ENCODE measurements at regions not wholly inside any gene's neighbourhood (a gene's known extent, or its start where the extent isn't known, plus 50 kb on each side); places are given as distances from the start of the nearest gene placed in this dataset.

DNA sequence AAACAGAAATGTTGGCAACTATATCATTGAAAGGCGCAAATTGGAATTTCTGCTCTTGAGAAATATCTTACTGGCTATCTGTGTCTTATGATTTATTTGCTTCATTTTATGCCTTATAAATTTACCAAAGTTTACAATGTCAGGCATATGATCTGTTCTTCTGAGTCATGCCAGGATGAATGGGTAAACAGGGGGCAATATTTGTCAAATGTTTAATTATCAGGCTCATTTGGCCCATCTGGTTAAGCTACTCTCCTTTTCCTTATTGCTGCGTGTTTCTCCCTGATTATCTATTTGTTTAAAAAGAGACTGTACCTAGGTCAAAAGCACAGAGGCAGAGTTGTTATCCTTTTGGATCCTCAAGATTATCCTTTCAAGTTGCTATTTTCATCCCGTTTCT lies 903.8 kb upstream of the PCDH10 start:
- TF ChIP-seq, protein P1, sequence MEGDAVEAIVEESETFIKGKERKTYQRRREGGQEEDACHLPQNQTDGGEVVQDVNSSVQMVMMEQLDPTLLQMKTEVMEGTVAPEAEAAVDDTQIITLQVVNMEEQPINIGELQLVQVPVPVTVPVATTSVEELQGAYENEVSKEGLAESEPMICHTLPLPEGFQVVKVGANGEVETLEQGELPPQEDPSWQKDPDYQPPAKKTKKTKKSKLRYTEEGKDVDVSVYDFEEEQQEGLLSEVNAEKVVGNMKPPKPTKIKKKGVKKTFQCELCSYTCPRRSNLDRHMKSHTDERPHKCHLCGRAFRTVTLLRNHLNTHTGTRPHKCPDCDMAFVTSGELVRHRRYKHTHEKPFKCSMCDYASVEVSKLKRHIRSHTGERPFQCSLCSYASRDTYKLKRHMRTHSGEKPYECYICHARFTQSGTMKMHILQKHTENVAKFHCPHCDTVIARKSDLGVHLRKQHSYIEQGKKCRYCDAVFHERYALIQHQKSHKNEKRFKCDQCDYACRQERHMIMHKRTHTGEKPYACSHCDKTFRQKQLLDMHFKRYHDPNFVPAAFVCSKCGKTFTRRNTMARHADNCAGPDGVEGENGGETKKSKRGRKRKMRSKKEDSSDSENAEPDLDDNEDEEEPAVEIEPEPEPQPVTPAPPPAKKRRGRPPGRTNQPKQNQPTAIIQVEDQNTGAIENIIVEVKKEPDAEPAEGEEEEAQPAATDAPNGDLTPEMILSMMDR (IDR thresholded peaks at IDR 0.05; ENCODE audit: insufficient read depth, low read depth, low read length, missing control alignments): no peak
- H3K4me3 ChIP-seq (ENCODE audit: low read length): no peak overlapping the region
- no peak for DNase-seq (ENCODE audit: low read depth)

DNA sequence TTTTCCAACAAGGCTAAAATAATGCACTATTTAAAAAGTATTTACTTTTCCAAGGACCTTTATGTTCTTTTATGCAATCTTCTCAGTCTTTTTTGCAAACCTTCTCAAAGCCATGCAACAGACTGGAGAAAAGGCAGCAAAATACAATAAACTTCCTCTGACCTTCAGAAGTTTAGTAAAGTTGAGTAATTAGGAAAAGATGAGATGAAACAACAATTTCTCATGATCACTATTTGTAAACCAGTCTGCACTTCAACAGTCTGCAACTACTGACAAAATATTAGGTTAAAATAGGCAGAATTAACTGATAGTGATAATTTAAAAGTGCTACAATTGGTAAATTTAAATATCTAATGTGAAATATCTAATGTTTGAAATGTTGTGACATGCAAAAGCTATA lies 884.9 kb upstream of the PCDH10 start:
- no peak for DNase-seq (ENCODE audit: low read depth)
- H3K4me3 ChIP-seq (ENCODE audit: low read length): no peak overlapping the region
- TF ChIP-seq, protein P1 (IDR thresholded peaks at IDR 0.05; ENCODE audit: insufficient read depth, low read depth, low read length, missing control alignments): no peak

DNA sequence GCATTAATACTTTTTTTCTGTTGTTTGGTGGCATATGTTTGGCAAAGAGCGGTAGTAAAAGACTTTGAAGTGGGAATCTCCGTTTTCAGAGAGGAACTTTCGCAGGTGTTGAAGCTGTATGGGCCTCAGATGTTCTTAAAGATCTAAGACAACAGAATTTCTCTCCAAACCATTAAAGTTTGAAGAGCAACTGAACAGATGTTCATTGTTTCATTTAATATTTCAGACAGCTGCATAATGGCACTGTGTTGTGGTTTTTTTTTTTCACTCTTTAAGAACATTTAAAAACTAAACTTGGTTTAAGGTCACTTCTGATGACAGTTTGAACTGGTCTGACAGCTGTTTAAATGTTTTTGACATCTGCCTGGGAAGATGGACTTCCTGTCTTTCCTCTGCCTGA lies 882.7 kb upstream of the PCDH10 start:
- no peak for DNase-seq (ENCODE audit: low read depth)
- TF ChIP-seq, protein P1 (IDR thresholded peaks at IDR 0.05; ENCODE audit: insufficient read depth, low read depth, low read length, missing control alignments): no peak
- no peak overlapping the region for H3K4me3 ChIP-seq (ENCODE audit: low read length)

DNA sequence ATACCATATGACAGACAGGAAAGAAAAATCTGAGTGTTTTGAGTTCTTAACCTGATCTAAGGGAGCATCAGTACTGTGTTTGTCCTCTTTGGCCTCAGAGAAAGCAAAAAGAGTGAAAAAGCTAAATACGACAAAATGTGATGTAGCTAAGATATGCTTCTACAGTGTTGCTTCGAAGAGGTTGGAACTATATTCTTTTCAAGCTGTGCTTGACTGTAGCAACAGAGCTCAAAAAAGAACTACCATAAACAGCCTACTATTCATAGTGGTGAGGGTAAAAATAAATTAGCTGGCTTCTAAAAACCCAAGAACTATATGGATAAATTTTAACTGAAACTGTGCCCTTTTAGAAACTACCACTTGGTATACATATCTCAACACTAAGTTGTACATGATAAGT lies 881.8 kb upstream of the PCDH10 start:
- TF ChIP-seq, protein P1 (IDR thresholded peaks at IDR 0.05; ENCODE audit: insufficient read depth, low read depth, low read length, missing control alignments): no peak
- no peak overlapping the region for H3K4me3 ChIP-seq (ENCODE audit: low read length)
- no peak for DNase-seq (ENCODE audit: low read depth)

DNA sequence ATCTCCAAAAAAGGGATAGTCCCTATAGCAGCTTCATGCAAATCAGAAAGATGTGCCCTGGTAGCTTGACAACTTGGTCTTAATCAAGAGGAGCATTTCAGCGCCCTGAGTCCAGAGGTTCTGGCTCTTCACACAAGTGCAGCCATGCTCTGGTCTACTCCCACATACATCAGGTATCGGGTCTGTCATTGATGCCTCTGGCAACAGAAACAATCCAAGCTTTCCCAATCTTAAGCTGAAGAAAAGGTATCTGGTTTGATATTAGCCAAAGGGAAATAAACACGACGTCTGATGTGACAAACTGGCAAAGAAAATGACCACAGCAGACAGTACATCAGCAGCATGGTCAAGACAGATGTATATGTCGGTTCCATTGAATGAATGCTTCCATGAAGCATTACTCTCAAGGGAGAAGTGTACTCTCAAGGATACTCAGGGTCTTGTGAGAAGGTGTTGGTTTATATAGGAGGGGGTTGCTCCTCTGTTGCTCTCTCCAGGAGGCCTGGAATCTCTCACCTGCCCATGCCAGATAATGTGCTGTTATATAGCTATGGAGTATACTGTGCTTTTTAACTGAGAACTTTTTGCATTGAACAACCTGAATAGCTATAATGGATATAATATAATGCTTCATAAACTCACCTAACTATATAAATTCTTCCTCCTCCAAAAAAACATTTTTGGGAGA lies 879.6 kb upstream of the PCDH10 start:
- H3K4me3 ChIP-seq (ENCODE audit: low read length): no peak overlapping the region
- TF ChIP-seq, protein P1 (IDR thresholded peaks at IDR 0.05; ENCODE audit: insufficient read depth, low read depth, low read length, missing control alignments): no peak
- DNase-seq (ENCODE audit: low read depth): no peak

DNA sequence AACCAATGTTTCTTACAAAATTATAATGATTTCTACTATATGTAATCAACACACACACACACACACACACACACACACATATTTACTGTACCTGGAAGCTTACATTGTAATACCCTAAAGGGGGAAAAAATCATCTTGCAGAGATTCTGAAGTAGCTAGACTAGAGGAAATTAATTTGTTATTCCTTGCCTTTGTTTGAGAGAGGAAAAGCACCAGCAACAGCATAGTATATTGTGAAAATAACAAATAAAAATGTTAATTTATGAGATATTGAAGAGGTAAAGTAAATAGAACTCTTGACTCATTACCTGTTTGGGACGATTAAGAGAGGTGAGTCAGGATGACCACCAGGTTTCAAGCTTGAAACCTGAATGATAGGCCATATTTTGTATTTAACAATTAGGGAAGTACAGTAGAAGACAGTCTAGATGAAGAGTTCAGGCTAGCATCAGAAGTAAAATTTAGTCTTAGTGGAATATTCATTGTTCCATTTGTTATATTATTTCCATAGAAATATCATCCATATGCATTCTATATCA lies 873.4 kb upstream of the PCDH10 start:
- peak; percentile 39 for DNase-seq (ENCODE audit: low read depth)
- no peak overlapping the region for H3K4me3 ChIP-seq (ENCODE audit: low read length)
- TF ChIP-seq, protein P1 (IDR thresholded peaks at IDR 0.05; ENCODE audit: insufficient read depth, low read depth, low read length, missing control alignments): no peak

DNA sequence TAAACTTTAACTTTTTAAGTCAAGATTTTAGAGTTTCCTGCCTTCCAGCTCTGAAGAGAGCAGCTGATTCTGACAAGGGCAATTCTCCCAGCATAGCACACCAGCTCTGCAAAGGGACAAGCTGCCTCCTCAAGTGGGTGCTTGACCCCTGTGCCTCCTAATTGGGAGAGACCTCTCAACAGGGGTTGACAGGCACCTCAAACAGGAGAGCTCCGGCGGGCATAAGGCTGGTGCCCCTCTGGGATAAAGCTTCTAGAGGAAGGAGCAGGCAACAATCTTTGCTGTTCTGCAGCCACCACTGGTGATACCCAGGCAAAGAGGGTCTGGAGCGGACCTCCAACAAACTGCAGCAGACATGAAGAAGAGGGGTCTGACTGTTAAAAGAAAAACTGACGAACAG lies 872.9 kb upstream of the PCDH10 start:
- TF ChIP-seq, protein P1 (IDR thresholded peaks at IDR 0.05; ENCODE audit: insufficient read depth, low read depth, low read length, missing control alignments): no peak
- no peak for DNase-seq (ENCODE audit: low read depth)
- H3K4me3 ChIP-seq (ENCODE audit: low read length): no peak overlapping the region
